HepG2 (cell line): ENCODE measurements at regions not wholly inside any gene's neighbourhood (a gene's known extent, or its start where the extent isn't known, plus 50 kb on each side); places are given as distances from the start of the nearest gene placed in this dataset.
A peak's percentile ranks its signal among the peaks of the same experiment; 100 is the strongest.

Experiments
- ATAC-seq: fragments of 200-7000 bp; cut with Tn5 transposase; 3 replicates; pipeline ENCODE4 v1.9.1; 2020; ENCODE audit warnings: mild to moderate bottlenecking, moderate library complexity
- BruUV-seq: library from RNA; stranded (reverse); fragments of 400-500 nt; replicated peaks from 2 replicates; lab custom pipeline; 2021; lab: Mats Ljungman, UMichigan
- CTCF ChIA-PET: fragments of 300-600 bp; formaldehyde crosslinking; extraction: SDS; loops from one replicate; lab custom pipeline; 2021; ENCODE audit warnings: low total read pairs, inconsistent platforms, low intra/inter-chr PET ratio; lab: Yijun Ruan, JAX
- POLR2A ChIA-PET: fragments of 350-600 bp; sonication (Branson Sonifier 250); formaldehyde crosslinking; loops from one replicate; lab custom pipeline; 2020; ENCODE audit warnings: antibody characterized with exemption, inconsistent platforms; lab: Yijun Ruan, JAX
- DNase-seq: peaks from one replicate; pipeline ENCODE4 v3.0.0-alpha.2; 2015; ENCODE audit warnings: low spot score
- FAIRE-seq: peaks from 3 replicates; lab custom pipeline; 2011; peaks lifted over from hg19 to GRCh38; lab: Jason Lieb, UNC
- H2AFZ ChIP-seq: one replicate; pipeline ENCODE4 v1.6.1; 2011; ENCODE audit warnings: low read length, inconsistent platforms
- H3K27ac ChIP-seq: fragments of 300-600 bp; 3 replicates; pipeline ENCODE4 v1.8.0; 2011; ENCODE audit warnings: mixed run types, mild to moderate bottlenecking, mixed read lengths, low read length, inconsistent platforms; ENCODE audit not compliant: insufficient read depth; ENCODE audit errors: extremely low read length
- H3K27me3 ChIP-seq, 2 experiments: fragments of 200-600 bp in 1 of 2; 2 replicates in 1 of 2; 3 replicates in 1 of 2; pipeline versions ENCODE4 v1.6.0 to v1.8.0; 2011; ENCODE audit warnings: low read length in 2 of 2, mild to moderate bottlenecking in 2 of 2, moderate library complexity in 2 of 2, inconsistent platforms in 1 of 2; ENCODE audit not compliant: insufficient read depth in 2 of 2, control insufficient read depth in 1 of 2
- H3K36me3 ChIP-seq, 2 experiments: fragments of 200-600 bp in 1 of 2; replicated peaks in 1 of 2; 2 replicates in 1 of 2; 3 replicates in 1 of 2; pipeline versions ENCODE4 v1.5.1 to v1.8.0; 2011; ENCODE audit warnings: low read length in 2 of 2, inconsistent platforms in 1 of 2; ENCODE audit not compliant: insufficient read depth in 2 of 2, control insufficient read depth in 1 of 2
- H3K4me1 ChIP-seq: 2 replicates; pipeline ENCODE4 v1.5.1; 2012; ENCODE audit warnings: low read length, inconsistent platforms; ENCODE audit not compliant: insufficient read depth
- H3K4me2 ChIP-seq: 2 replicates; pipeline ENCODE4 v1.6.0; 2011; ENCODE audit warnings: low read depth, low read length, inconsistent platforms
- H3K4me3 ChIP-seq, 3 experiments: fragments of 200-600 bp in 1 of 3; sonication (generic), shearing (Covaris generic) in 1 of 3; replicated peaks in 1 of 3; 2 replicates each; pipeline ENCODE4 v1.5.1; 2011 to 2016; ENCODE audit warnings: low read length in 3 of 3, inconsistent platforms in 2 of 3, low read depth in 2 of 3, mild to moderate bottlenecking in 2 of 3, control low read depth in 1 of 3, mixed read lengths in 1 of 3; ENCODE audit not compliant: insufficient read depth in 1 of 3
- H3K79me2 ChIP-seq: one replicate; pipeline ENCODE4 v1.6.1; 2011; ENCODE audit warnings: low read length, inconsistent platforms; ENCODE audit not compliant: insufficient read depth
- H3K9ac ChIP-seq: 2 replicates; pipeline ENCODE4 v1.6.0; 2011; ENCODE audit warnings: mild to moderate bottlenecking, low read depth, low read length, inconsistent platforms; ENCODE audit not compliant: insufficient read depth
- H3K9me3 ChIP-seq: 2 replicates; pipeline ENCODE4 v1.5.1; 2012; ENCODE audit warnings: mild to moderate bottlenecking, low read length
- H4K20me1 ChIP-seq: 2 replicates; pipeline ENCODE4 v1.6.0; 2011; ENCODE audit warnings: inconsistent platforms, mild to moderate bottlenecking, low read length, moderate library complexity; ENCODE audit not compliant: insufficient read depth
- ARNTL ChIP-seq: sonication (generic); formaldehyde crosslinking; IDR thresholded peaks from 2 replicates; pipeline ENCODE4 v1.4.0; 2020; ENCODE audit warnings: mild to moderate bottlenecking, missing genetic modification reagents
- CTCF ChIP-seq: sonication (generic); formaldehyde crosslinking; IDR thresholded peaks from 2 replicates; pipeline ENCODE4 v1.5.0; 2020; ENCODE audit warnings: mild to moderate bottlenecking, missing genetic modification reagents, moderate library complexity
- ERF ChIP-seq: IDR thresholded peaks from 2 replicates; pipeline ENCODE4 v1.6.1; 2018; ENCODE audit warnings: missing biosample characterization, missing genetic modification reagents
- HNRNPUL1 ChIP-seq: fragments of 200-400 bp; formaldehyde crosslinking; IDR thresholded peaks from 2 replicates; pipeline ENCODE4 v1.6.1; 2017; ENCODE audit warnings: low read depth, mild to moderate bottlenecking, low read length, moderate library complexity
- MAFK ChIP-seq, 2 experiments: IDR thresholded peaks in 1 of 2; conservative IDR thresholded peaks in 1 of 2; 2 replicates each; pipeline ENCODE4 v1.6.1; 2011; ENCODE audit warnings: improper control_type of control experiment in 2 of 2, low read length in 2 of 2
- NFE2L1 ChIP-seq: sonication (generic); formaldehyde crosslinking; IDR thresholded peaks from 2 replicates; pipeline ENCODE4 v1.4.0; 2020; ENCODE audit warnings: missing genetic modification reagents, mild to moderate bottlenecking, borderline replicate concordance
- RAD21 ChIP-seq: fragments of 450-650 bp; formaldehyde crosslinking; IDR thresholded peaks from 2 replicates; pipeline ENCODE4 v1.5.0; 2020; ENCODE audit warnings: mild to moderate bottlenecking
- SMC3 ChIP-seq: IDR thresholded peaks from 2 replicates; pipeline ENCODE4 v1.6.1; 2011; ENCODE audit warnings: low read length, improper control_type of control experiment
- SNAI1 ChIP-seq: sonication (generic); formaldehyde crosslinking; IDR thresholded peaks from 2 replicates; pipeline ENCODE4 v1.5.0; 2020; ENCODE audit warnings: mild to moderate bottlenecking, missing genetic modification reagents, borderline replicate concordance
- STAG1 ChIP-seq: sonication (generic); formaldehyde crosslinking; IDR thresholded peaks from 2 replicates; pipeline ENCODE4 v1.4.0; 2020; ENCODE audit warnings: missing genetic modification reagents
- ZMYM4 ChIP-seq: sonication (generic); formaldehyde crosslinking; IDR thresholded peaks from 2 replicates; pipeline ENCODE4 v1.8.1; 2023; ENCODE audit warnings: mild to moderate bottlenecking, missing genetic modification reagents
- ZNF354B ChIP-seq: sonication (generic); formaldehyde crosslinking; IDR thresholded peaks from 2 replicates; pipeline ENCODE4 v1.8.0; 2022; ENCODE audit warnings: mild to moderate bottlenecking, missing genetic modification reagents
- WGBS: methylation state at CpG from one replicate; pipeline ENCODE4 v1.1.6; 2017; ENCODE audit warnings: low lambda C conversion rate; 5-methylcytosine and 5-hydroxymethylcytosine counted together
- in situ Hi-C: cut with HindIII; loops from 2 replicates; pipeline ENCODE4 v1.10.0; 2017; ENCODE audit warnings: low pct_unique_long_range_greater_than_20kb; ENCODE audit not compliant: extremely low pct_ligation_motif_present
- intact Hi-C: fragments of 100-400 bp; cut with micrococcal nuclease; formaldehyde crosslinking; loops from one replicate; pipeline ENCODE4 v1.10.0; 2022; ENCODE audit not compliant: unreplicated experiment

GRCh38 chr3:66572938-66573710, 72.3 kb upstream of the LRIG1 start:
- Histone ChIP-seq H3K4me2 (no peak overlapping the region), H3K27me3 (no peaks in the 10 kb centered on the region), H4K20me1 (no peaks in the 10 kb centered on the region), H3K9me3 (no peaks in the 10 kb centered on the region), H3K4me1 (no peaks in the 10 kb centered on the region), H3K9ac (no peak overlapping the region), H3K4me3 (no peak overlapping the region), H3K36me3 (no peaks in the 10 kb centered on the region), H3K79me2 (no peaks in the 10 kb centered on the region), H2AFZ (no peak overlapping the region), H3K27ac (no peak overlapping the region)
- intact Hi-C loops, result no loop called here
- DNase-seq (peak; percentile 8), ATAC-seq (peak; percentile 90), FAIRE-seq (no peak)
- WGBS, result 63% methylated on average over 14 of the region's 14 CpGs
- ChIA-PET CTCF (no interaction called here), POLR2A (no interaction called here)
- BruUV-seq, result no TSS peak
- TF ChIP-seq SMC3 (peak; percentile 48), STAG1 (CRISPR knock-in tag) (peak; percentile 59), CTCF (CRISPR knock-in tag) (peak; percentile 59), MAFK (conservative IDR thresholded peaks at IDR 0.05 in 1 of 2, IDR thresholded peaks at IDR 0.05 in 1 of 2; ENCODE audit: low read length in 2 of 2) (0 out of 4 replicates have a peak, but pooled peaks of 1 of the 2 experiments have one; percentile 8), RAD21 (CRISPR knock-in tag) (0 out of 2 replicates have a peak, but pooled peaks have one; percentile 33), NFE2L1 (CRISPR knock-in tag) (no peak)
- in situ Hi-C loops, result no loop called here

- in situ Hi-C loops (no loop called here), intact Hi-C loops (no loop called here)
- H3K36me3 ChIP-seq, result no peaks in the 10 kb centered on the region
- ATAC-seq (no peak), DNase-seq (no peak), FAIRE-seq (no peak)
- WGBS, result 13% methylated on average over 2 of the region's 2 CpGs
- CTCF ChIA-PET, result no interaction called here
- no peak overlapping the region for H2AFZ ChIP-seq
- no peak overlapping the region for H3K4me3 ChIP-seq
- H4K20me1 ChIP-seq, result no peaks in the 10 kb centered on the region
- H3K9me3 ChIP-seq, result no peaks in the 10 kb centered on the region
- no peak overlapping the region for H3K9ac ChIP-seq
- H3K27me3 ChIP-seq, result no peaks in the 10 kb centered on the region
- no peaks in the 10 kb centered on the region for H3K4me1 ChIP-seq
- no peak overlapping the region for H3K27ac ChIP-seq
- TF ChIP-seq ZMYM4 (CRISPR knock-in tag), result no peak
- TF ChIP-seq ARNTL (CRISPR knock-in tag), result no peak
- TF ChIP-seq ZNF354B, result no peak
- TF ChIP-seq ERF, result no peak
- TF ChIP-seq SNAI1, result no peak
- no peak for TF ChIP-seq HNRNPUL1
- no TSS peak for BruUV-seq
- H3K4me2 ChIP-seq, result no peak overlapping the region
- H3K79me2 ChIP-seq, result no peaks in the 10 kb centered on the region
- POLR2A ChIA-PET, result no interaction called here
Measured at GRCh38 chr3:66574091-66574490, 73.3 kb upstream of the LRIG1 start.
